RWPE1 (cell line): ENCODE measurements at regions not wholly inside any gene's neighbourhood (a gene's known extent, or its start where the extent isn't known, plus 50 kb on each side); places are given as distances from the start of the nearest gene placed in this dataset.

Experiments used
- CTCF ChIA-PET: fragments of 350-600 bp; sonication (Branson Sonifier 250); formaldehyde crosslinking; extraction: SDS; loops from one replicate; lab custom pipeline; 2021; lab: Yijun Ruan, JAX
- POLR2A ChIA-PET: fragments of 400-600 bp; formaldehyde crosslinking; extraction: SDS; loops from one replicate; lab custom pipeline; 2020; ENCODE audit warnings: antibody characterized with exemption; ENCODE audit not compliant: low non-redundant PET; lab: Yijun Ruan, JAX
- DNase-seq: peaks from one replicate; pipeline ENCODE4 v3.0.0; 2012; ENCODE audit warnings: low spot score
- H3K27ac ChIP-seq: fragments of 450-650 bp; 2 replicates; pipeline ENCODE4 v1.5.1; 2017
- CTCF ChIP-seq: fragments of 450-650 bp; conservative IDR thresholded peaks from 2 replicates; pipeline ENCODE4 v1.5.1; 2017; ENCODE audit warnings: low read depth, mild to moderate bottlenecking

- DNase-seq, result no peak
- no peak for TF ChIP-seq CTCF
- ChIA-PET POLR2A (no interaction called here), CTCF (no interaction called here)
- no peak overlapping the region for H3K27ac ChIP-seq
These were observed 191.2 kb upstream of the MGMT start for GRCh38 chr10:129275886-129276285.

GRCh38 chr10:129277084-129277483 is 190.0 kb upstream of the MGMT start:
- ChIA-PET POLR2A (no interaction called here), CTCF (interaction anchor here (0.5 to 0.7 kb wide), 2 partner anchors 19 to 28 kb away, joined by 3 to 4 read pairs; no protein-coding TSS in a partner anchor)
- H3K27ac ChIP-seq, result no peak overlapping the region
- TF ChIP-seq CTCF, result no peak
- DNase-seq, result no peak

GRCh38 chr10:129277841-129278240 is 189.2 kb upstream of the MGMT start:
- CTCF ChIA-PET, result no interaction called here
- DNase-seq, result no peak
- H3K27ac ChIP-seq, result no peak overlapping the region
- POLR2A ChIA-PET, result no interaction called here
- TF ChIP-seq CTCF, result no peak

DNA sequence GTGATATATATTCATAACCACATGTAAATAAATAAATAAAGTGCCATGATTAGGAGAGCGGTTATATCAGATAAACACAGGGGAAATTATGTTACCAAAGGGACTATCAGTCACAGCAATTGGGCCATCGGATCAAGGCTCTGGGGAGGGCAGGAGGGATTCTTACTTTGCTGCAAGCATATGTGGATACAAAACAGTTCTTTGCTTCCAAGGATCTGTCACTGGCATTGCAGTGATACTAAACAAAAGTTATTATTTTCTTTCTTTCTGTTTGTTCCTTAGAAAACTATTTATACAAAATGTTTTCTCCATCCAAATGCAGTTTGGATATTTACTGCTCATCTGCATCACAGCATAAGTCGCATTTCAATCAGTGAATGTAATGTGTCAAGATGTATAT is 188.4 kb upstream of the MGMT start:
- ChIA-PET CTCF (no interaction called here), POLR2A (no interaction called here)
- no peak for TF ChIP-seq CTCF
- no peak overlapping the region for H3K27ac ChIP-seq
- no peak for DNase-seq

DNA sequence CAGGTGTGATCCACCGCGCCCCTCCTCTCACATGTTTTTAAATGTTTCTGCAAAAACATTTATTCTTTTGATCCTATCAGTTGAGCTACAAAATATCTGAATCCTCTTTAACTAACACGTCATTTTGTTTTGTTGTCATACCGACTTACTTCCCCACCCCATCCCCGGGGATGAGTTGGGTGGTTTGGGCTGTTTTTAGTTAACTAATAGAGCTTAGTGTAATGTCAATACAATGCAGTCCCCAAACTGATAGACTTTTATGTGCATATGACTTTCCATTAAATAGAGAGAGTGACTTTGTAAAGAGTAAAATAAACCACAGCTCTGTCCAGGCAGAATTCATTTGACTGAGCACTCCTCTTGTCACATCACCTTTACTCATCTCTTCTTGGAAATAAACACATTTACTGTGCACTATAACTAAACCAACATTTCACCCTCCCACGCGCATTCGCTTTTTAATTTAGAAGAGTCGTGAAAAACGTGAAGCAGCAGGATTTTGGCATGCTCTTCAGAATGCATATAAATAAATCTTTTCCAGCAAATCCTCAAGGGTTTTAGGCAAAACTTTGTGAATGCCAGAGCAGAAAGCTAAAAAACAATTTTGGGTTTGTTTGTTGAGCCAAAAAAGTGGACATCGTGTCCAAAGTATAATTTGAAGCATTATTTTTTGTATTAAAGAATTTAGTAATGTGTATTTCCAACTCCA is 187.4 kb upstream of the MGMT start:
- ChIA-PET CTCF (no interaction called here), POLR2A (no interaction called here)
- H3K27ac ChIP-seq, result no peak overlapping the region
- no peak for DNase-seq
- no peak for TF ChIP-seq CTCF

DNA sequence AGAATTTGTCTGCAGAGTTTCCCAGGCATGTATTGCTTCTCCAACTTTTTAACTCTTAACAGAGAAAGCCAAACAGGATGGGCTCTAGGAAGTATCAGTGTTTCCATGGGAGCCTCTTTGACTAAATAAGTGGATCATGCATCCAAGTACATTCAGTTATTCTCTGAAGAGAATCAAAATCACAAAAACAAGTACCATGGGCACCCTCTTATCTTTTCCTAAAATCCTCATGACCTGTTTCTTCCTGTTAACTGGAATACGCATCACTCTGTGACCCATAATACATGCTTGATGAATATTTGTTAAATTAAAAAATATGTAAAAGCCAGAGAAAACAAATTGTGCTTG is 186.9 kb upstream of the MGMT start:
- DNase-seq, result no peak
- POLR2A ChIA-PET, result no interaction called here
- no peak overlapping the region for H3K27ac ChIP-seq
- CTCF ChIA-PET, result no interaction called here
- TF ChIP-seq CTCF, result no peak
